GM12875 (cell line): ENCODE measurements at regions not wholly inside any gene's neighbourhood (a gene's known extent, or its start where the extent isn't known, plus 50 kb on each side); places are given as distances from the start of the nearest gene placed in this dataset.

ENCODE experiments used
- H3K4me3 ChIP-seq: one replicate; pipeline ENCODE4 v1.5.1; 2011; ENCODE audit warnings: low read depth, low read length, control low read depth
- CTCF ChIP-seq: IDR thresholded peaks from 2 replicates; pipeline ENCODE4 v1.5.1; 2011; ENCODE audit warnings: low read depth, mild to moderate bottlenecking, control low read depth, inconsistent platforms, low read length, moderate library complexity, borderline replicate concordance; ENCODE audit not compliant: insufficient read depth

DNA sequence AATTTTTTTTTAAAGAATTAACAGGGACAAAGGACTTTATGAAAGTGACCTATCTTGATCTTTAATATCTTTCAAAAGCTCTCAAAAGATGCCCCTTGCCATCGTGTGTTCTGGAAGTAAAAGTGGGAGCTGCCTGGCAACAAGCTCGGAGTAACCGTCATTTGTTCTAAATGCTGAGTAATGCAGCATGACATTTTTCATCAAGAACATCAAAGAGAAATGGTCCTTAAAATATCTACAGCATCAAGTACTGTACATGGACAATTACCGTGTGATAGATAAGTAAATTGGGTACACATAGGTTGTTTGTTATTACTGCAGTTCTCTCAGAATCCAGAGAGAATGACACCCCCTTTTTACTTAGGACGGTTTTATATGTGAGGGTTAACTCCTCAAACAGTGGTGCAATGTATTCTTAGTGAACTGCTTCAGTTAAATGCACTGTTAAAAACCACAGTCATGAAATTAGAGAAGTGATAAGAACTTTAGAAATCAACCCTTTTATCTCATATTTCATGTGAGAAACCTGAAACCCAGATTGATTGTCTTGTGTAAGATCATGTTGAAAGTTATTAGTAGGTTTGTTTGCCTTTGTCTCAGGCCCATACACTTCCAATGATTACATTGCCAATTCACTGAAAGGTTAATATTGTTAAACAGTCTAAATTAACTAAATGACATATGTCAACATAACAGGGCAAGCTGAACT is 90.6 kb upstream of the HNMT start:
- no peak overlapping the region for H3K4me3 ChIP-seq
- TF ChIP-seq CTCF, result no peak

DNA sequence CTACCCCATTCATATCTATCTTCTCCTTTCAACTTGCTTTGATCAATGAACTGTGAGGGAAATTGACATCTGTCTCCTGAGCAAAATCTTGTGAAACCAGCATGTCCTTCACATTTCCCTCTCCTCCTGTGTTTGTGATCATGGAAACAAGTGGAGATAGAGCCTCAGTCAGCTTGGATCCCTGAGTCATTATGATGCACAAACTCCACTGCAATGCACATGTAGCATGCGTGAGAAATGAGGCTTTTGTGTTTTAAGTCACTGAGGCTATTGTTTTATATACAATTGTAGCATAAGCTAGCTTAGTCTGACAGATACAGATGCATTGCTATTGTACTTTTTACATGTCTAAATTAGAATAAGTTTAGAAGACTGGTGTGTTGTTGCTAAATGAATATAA is 85.2 kb upstream of the HNMT start:
- no peak for TF ChIP-seq CTCF
- no peak overlapping the region for H3K4me3 ChIP-seq

DNA sequence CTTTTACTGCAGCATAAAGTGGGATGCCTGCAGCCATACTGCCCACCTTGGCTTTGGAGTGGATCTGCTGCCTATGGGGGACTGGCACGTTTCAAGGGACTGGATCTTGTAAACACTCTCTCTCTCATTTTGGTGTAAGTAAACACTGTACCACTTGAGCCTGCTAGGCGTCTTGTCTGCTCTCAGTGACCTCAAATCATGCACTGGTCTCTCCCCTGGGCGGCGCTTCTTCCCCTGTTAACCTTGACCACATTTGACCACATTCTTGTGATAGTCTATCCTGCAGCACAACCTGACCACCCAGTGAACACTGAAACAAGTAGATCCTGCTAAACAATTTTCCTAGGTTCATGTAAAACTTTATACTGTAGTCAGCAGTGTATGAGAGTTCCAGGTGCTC is 82.6 kb upstream of the HNMT start:
- TF ChIP-seq CTCF, result no peak
- no peak overlapping the region for H3K4me3 ChIP-seq

DNA sequence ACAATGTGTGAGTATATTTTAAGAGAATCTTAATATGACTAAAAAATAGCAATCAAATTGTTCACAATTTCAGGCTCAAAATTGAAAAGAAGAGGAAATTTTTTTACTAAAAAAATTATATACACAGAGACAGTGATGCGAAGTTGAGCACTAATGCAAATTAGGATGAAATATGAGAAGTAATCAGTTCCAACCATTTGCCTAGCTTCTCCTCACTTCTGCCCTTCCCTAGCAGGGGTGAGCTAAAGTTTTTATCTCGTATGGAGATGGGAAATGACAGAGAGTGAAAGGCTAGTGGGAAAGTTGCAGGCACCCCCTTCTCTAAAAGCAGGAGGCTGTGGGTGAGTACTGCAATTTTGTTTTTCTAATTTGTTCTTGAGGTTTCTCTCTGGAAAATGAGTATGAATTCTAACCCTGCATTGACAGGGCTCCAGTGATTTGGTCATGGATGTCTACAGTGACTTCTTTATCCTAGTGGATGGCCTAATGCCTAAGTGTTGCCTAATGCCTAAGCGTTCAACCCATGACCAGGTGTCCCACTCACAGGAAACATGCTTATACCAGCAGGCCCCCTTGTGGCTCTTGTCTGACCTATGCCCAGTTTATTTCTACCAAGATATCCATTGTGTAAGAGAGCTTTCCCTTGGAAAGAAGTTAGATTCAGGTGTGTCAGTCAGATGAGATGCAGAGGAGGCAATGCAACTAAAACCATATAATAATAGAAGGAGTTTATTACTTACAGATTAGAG is 78.0 kb upstream of the HNMT start:
- 0 out of 2 replicates have a peak, but pooled peaks have one; percentile 8 for TF ChIP-seq CTCF
- H3K4me3 ChIP-seq, result no peak overlapping the region

- H3K4me3 ChIP-seq, result no peak overlapping the region
- TF ChIP-seq CTCF, result peak; percentile 19; the same call in 1 of the 2 replicates
Measured at GRCh38 chr2:137888845-137889244, 75.4 kb upstream of the HNMT start.

DNA sequence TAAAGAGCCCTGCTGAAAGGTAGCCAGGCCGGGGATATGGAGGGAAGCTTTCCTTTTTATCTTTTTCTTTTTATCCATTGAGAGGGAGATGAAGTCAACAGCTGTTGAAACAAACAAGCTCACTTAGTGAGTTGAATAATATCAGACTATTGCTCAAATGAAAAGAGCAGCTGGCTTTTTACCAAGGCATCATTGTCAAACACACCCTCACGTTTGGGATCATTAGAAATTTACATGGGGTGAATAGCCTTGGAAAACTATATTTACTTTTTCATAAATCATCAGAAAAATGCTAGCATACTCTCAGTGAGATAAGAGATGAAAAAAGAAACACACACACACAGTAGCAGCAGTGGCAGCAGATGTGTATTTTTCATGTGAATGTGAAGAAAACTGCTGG is 71.5 kb upstream of the HNMT start:
- TF ChIP-seq CTCF, result no peak
- H3K4me3 ChIP-seq, result no peak overlapping the region

GRCh38 chr2:137893145-137893544 is 71.1 kb upstream of the HNMT start:
- TF ChIP-seq CTCF, result no peak

More at GRCh38 chr2:137893145-137893544, 71.1 kb upstream of the HNMT start:
- no peak overlapping the region for H3K4me3 ChIP-seq
